NCI-H2227 (cell line): ENCODE measurements at regions not wholly inside any gene's neighbourhood (a gene's known extent, or its start where the extent isn't known, plus 50 kb on each side); places are given as distances from the start of the nearest gene placed in this dataset.

Experiments used
- DNase-seq: peaks from one replicate; lab custom pipeline; 2025; ENCODE audit not compliant: unreplicated experiment; lab: John Stamatoyannopoulos, UW

DNA sequence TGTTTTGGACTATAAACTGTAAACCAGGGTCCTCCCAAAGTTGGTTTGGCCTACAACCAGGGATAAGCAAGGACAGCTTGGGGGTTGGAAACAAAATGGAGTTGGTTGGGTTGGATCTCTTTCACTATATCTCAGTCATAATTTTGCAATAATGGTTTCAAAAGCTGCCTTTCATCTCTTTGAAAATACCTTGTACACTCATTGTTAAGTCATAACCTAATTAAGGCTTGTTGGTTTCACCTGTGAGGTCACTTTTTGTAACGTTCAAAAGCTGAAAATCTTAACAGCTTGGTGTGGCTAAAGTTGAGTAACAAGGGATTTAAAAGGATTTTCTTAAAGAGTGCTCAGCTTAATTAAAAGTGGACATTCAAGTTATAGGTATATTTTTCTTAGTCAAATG lies 476.1 kb downstream of the IPMK start:
- DNase-seq: no peak

DNA sequence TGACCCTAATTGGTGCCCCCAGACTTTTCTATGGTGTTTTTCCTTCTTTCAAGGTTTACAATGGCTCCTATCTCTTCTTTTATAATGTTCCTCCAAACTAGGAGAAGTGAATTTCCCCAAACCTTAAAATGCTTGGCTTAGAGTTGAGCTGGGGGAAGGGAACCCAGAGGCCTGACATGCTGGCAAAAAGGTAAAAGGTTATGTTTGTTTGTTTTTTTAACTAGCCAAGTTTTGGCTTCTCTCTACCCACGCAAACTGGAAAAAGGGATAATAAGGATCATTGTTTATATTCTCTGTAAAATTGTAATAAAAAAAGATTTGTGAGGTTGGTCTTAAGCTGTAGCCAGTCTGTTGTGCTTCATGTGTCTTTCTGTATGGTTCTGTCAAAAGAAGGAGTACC lies 477.0 kb downstream of the IPMK start:
- DNase-seq: no peak

DNA sequence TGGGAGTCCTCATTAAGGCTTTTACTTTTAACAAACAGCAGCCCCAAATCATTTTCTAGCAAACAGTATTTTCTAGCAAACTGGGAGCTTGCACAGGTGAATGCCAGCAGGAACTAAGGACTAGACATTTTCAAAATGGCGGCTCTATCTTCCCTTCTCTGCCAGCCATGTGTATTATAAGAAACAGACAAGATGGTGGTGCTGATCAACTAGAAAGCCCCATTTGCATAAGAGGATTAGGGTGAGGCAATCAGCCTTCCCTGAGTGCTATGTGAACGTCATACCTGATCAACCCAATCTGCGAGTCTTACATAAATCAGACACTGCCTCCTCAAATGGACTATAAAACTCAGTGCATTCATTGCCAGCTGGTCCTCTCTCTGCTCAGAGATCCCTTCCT lies 479.6 kb downstream of the IPMK start:
- DNase-seq: no peak

DNA sequence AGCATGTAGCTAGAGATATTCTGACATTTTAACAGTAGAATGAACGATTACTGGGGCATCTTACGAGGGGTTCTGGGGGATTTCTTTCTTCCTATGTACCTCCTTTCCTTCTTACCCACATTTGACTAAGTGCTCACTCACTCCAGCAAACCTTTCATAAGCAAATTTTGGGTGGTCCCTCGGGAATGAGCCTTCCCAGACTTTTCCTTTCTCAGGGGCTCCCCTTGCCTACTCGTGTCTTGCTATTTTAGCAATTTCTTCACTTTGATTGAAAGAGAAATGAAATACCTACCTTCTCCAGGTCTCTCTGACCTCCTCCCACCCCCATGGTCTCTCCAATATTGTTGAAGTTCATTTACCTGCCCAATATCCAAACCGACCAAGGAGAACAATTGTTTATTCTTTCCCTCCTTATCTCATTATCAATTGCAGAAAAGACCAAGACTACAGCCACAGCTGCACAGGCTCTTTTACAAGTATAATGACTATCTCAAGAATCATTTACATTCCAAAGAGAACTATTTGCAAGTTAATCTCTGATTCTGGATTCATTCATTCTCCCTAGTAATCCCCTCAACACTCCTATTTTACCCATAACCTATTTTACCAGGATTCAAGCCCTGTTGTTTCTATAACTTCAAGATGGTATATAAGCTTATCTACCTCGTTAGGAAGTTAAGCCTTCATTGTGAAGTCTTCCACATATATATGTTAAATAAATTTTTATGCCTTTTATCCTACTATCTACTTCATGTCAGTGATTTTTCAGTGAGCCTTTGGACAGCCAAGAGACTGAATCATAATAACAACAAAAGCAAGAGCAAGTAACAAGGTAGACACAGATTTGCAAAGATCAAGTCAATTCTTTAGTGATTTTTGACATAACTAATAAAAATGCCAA lies 480.6 kb downstream of the IPMK start:
- no peak for DNase-seq

DNA sequence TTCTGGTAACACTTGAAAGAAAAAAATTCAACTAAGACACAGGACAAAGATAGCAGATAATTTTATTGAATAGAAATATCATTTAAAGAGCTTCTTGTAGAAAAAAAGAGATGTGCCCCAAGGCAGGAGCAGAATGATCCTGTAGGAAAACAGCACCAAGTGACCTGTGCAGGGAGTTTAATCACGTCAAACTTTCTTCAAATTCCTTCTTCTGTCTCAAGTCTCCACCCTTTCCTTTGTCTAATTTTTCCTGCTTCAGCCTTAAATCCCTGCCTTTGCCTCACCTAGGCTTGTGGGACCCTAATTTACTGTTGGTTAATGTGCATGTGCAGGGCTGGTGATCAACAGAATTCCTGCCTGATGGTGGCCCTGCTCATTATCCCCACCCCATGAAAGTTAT lies 481.4 kb downstream of the IPMK start:
- no peak for DNase-seq

DNA sequence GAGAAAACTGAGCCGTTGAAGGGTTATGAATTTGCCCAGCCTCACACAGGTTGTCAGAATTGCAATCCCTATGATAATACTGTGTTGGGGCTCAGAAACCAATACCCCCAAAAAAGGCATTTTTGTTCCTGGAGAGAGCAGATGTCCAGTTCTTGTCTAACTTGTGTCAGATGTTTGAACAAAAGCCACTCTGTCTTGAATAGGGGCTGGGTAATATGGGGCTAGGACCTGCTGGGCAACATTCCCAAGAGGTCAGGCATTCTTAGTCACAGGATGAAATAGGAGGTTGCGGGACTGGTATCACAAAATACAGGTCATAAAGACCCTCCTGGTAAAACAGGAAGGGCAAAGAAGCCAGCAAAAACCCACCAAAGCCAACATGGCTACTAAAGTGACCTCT lies 482.1 kb downstream of the IPMK start:
- no peak for DNase-seq

DNA sequence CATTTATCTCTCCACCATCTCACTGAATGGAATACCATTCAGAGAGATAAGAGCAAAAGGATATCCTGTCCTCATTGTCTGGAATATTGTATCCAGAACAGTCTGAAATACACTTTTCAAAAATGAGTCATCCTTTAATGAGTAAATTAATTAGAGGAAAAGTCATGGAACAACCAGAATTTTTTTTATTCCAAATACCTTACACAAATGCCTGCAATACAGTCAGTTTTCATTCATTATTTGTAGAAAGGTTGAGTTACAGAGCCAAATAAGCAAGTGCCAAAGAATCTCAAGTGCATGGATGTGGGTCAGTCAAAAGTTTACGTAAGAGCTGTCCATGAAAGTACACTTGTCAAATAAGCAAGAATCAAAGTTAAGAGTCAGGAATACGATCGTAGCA lies 482.6 kb downstream of the IPMK start:
- DNase-seq: no peak

DNA sequence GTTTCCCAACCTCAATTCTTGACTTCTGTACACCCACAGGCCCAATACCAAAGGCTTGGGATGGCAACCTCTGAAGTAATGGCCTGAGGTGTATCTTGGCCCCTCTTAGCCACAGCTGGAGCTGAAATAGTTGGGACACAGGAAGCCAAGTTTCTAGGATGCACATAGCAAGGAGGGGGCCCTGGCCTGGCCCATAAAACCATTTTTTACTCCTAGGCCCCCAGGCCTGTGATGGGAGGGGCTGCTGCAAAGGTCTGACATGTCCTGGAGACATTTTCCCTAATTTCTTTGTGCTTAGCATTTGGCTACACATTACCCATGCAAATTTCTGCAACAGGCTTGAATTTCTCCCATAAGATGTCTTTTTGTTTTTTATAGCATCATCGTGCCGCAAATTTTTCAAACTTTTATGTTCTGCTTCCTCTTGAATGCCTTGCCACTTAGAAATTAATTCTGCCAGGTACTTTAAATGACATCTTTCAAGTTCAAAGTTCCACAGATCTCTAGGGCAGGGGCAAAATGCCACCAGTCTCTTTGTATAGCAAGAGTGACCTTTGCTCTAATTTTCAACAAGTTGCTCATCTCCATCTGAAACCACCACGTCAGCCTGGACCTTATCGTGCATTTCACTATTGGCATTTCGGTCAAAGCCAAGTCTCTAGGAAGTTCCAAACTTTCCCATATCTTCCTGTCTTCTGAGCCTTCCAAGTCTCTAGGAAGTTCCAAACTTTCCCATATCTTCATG lies 490.8 kb downstream of the IPMK start:
- no peak for DNase-seq

DNA sequence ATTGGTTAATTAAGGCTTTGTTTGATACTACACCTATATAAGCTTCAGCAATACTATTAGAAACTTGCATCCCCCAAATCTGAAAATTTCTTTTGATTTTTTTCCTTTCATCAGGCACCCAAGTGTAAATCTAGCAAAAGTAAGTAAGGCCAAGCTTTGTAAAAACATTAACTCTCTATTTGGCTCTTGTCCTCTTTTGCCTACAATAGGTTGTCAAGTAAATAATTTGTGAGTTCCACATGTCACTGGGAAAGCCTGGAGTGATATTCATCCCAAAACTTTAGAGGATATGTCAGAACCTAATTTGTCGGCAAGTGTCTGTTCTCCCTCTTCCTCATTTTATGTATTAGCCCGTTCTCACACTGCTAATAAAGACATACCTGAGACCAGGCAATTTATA lies 492.4 kb downstream of the IPMK start:
- DNase-seq: no peak

DNA sequence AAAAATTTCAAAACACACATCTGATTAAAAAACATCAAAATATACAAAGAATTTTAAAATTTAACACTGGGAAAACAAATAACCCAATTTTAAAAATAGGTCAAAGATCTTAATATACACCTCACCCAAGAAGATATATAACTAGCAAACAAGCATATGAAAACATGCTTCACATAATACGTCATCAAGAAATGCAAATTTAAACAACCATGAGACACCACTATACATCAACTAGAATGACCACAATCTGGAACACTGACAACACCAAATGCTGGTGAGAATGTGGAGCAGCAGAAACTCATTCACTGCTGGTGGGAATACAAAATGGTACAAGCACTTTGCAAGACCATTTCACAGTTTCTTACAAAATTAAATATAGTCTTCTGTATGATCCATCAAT lies 498.4 kb downstream of the IPMK start:
- no peak for DNase-seq

DNA sequence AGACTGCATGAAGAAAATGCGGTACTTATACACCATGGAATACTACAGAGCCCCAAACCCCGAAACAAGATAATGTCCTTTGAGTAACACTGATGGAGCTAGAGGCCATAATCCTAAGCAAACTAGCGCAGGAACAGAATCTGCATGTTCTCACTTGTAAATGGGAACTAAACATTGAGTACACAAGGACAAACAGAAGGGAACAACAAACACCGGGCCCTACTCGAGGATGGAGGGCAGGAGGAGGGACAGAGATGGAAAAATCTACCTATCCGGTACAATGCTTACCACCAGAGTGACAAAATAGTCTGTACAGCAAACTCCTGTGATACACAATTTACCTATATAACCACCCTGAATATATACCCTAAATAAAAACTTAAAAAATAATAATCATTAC lies 507.9 kb downstream of the IPMK start:
- no peak for DNase-seq

DNA sequence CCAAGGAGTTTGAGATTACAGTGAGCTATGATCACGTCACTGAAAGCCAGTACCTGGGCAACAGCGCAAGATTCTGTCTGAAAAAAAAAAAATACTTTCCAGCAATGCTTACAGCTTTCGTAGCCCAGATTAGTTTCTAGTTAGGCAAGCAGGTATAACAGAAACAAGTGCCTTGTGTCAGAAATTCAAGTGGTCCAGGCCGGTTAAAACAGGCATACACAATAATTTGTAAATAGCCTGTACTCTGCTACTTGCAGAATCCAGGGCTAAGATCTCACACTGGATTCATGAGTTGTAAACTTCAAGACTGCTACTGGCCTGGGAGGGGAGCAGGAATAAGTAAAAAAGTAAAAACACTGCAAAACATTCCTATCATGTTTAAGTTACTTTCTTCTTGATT lies 512.9 kb downstream of the IPMK start:
- DNase-seq: no peak

DNA sequence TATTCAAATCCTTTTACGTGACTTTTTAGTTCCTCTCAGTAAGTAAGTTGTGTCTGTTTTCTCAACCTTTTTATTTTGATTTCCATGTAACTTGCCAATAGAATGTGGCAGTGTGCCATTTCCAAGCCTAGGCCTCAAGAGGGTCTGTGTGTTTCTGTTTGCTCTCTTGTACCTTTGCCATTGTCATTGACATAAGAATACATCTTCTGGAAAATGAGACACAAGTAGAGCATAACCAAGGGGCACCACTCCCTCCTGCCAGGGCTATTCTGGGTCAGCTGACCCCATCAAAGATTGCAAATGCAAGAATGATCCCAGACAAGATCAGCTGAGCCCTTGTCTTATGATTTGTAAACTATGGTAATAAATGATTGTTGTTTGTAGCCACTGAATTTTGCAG lies 524.0 kb downstream of the IPMK start:
- no peak for DNase-seq

DNA sequence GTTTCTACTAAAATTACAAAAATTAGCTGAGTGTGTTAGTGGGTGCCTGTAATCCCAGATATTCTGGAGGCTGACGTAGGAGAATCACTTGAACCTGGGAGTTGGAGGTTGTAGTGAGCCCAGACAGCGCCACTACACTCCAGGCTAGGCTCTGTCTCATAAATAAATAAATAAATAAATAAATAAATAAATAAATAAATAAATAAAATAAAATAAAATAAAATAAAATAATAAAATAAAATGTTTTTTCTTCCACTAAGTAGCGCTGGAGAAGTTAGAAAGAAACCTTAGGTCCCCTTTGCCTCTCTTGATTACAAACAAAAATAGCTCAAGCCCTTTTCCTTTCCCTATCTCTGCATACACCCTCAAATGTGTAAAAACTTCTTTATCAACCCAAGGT lies 525.9 kb downstream of the IPMK start:
- DNase-seq: no peak

DNA sequence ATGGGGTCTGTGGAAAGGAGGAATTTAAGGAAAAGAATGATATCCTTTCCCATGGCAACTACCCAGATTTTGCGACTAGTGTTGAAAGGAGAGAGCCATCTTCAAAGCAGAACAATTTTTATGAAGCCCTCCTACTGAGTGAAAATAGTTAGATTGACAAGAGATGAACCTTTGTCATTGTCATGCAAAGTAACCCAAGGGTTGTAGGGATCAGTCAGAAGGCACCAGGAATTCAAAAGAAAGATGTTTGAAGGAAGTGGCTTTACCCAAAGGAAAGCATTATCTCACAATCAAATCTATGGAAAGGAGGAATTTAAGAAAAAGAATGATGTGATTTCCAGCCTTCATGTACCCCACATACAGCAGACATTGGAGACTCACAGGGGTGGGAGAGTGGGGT lies 544.4 kb downstream of the IPMK start:
- no peak for DNase-seq

DNA sequence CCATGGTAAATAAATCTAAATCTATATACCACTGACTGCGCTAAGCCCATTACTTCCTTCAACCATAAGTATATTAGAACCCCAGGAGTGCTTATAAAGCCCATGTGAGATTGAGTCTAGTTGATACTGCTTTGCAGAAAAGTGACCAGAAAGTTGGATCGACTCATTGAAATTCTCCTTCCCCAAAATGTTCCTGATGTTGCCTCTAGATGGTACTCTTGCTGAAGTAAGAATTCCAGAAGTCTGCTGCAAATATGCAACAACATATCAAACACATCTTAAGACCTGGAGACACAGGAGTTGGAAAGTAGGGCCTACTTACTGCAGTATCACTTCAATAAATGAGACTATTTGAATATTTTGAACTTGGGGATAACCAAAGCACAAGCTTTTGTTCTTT lies 550.8 kb downstream of the IPMK start:
- DNase-seq: no peak

DNA sequence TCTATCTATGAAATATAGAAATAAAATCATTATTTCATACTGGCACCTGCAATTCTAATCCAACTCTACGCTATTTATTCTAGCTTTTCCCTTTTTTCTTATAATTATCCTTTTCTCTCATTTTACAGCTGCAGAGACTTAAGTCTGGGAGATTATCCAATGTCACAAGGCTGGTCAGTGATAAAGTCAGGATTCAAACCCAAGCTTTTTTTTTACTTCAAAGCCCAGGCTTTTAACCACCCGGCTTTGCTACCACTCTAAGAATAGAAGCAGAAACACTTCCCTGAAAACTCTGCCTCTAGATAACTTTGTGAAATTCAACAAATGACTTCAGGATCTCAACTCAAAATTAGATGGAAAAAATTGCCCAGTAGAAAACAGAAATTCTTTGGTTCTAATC lies 552.5 kb downstream of the IPMK start:
- DNase-seq: no peak

DNA sequence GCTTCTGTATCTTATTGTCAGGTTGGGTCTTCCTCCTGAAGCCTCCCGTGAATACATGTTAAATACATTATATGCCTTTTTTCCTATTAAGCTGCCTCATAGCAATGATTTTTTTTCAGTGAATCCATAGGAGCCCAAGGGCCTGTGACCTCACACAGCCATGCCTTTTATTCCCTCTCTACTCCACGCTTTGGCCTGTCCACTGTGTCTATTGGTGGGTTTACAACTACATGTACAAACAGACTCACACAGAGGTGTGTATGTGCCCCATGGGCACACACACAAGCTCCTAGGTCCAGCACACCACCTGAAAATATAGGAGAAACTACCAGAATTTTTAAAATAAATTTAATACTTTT lies 560.4 kb downstream of the IPMK start:
- no peak for DNase-seq

DNA sequence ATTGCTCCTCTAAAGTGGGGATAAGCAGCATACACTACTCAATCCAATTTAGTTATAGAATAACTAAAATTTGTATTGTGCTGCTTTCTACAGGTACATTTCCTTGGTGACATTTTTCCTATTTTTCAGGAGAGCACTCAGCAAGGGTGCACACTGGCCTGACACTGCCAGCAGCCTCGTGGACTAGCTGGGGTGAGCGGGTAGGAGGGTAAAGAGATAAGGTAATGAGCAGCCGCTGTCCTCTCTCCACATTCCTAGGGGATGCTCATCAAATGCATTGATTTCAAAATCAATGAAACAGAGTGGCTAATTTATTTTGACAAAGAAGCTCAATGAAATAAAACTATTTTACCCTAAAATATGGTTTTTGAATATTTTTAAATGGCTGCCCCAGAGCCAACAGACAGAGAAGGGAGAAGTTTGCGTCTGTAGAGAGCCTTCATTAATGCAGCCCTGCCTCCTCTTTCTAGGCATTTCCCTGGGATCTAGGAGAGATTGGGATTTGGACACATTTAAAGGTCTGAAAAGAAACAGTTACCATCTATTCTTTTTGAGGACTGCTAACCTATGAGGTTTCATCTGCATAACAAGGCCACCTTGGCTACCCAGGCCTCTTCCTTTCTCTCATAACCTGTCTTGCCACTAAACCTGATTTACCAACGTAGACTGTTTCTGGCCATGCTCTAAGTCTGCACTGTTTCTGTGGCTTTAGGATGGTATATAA lies 561.0 kb downstream of the IPMK start:
- DNase-seq: no peak

DNA sequence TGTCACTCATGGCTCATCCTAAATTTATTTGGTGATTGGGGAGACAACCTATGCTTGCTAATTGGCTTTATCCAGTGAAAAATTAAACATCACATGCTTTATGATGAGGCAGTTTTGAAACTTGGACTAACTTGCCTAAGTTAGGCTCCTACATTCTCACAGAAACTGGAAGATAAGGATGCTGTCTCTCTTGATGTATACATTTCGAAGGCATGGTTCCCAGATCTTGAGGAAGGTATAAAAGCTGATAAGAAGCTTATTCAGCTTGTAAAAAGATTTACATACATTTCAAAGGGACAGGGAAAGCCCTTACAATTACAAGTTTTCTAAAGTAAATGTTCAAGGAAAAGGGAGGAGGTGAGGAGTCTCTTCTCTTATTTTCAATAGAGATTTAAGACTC lies 561.7 kb downstream of the IPMK start:
- DNase-seq: no peak

DNA sequence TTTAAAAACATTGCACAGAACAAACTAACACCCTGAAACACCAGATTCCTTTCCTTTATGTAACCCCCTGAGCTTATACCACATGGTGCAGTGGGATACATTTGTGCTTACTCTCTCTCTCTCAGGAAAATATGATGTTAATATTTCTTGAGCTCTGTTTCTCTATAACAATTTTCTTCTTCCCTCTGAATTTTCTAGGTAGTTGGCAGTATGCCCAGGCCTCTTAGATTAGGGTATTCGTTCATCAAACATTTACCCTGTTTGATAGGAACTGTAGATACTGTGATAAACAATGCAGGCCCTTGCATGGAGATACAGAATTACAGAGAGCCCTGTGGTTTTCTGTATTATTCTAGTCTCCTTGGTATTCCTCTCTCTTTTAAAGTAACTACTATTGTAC lies 567.8 kb downstream of the IPMK start:
- no peak for DNase-seq

DNA sequence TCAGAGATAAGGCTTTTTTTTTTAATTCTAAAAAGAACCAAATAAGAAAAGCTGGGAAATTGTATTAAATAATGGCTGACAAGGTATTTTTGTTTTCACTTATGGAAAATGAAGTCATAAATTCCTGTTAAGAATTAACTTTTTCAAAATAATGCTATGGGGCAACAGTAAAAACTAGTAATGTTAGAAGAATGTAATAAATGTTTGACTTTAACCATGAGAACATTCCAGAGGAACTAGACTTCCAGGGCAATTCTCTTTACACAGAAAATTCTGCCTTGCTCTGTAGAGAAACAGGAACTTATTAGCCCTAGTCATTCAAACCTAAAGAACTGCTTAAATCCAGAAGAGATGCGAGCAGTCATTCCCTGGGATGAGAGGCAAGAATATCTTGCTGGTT lies 571.1 kb downstream of the IPMK start:
- no peak for DNase-seq
